ENCODE measurements at regions not wholly inside any gene's neighbourhood (a gene's known extent, or its start where the extent isn't known, plus 50 kb on each side); places are given as distances from the start of the nearest gene placed in this dataset.

DNA sequence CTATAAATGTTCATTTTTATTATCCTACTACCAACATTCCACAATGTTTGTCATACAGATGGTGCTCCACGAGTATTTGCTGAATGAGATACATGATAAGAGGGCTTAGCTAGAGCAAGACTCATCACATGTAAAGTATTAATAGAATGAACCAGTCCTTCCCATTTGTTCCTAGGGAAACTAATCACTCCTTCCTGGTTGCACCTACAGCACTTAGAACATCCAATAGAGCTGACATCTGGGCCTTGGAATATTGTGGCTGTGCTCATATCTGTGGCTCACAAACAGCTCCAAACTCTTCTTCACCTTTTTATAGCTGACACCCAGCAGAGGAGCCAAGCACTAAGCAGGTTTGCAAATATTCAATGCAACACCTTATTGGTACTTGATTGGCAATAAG, 91.9 kb upstream of the C1GALT1 start:
- no peak for TF ChIP-seq CTCF (IDR thresholded peaks at IDR 0.05; ENCODE audit: extremely low read depth, insufficient read depth, missing control alignments)
- no peak for DNase-seq (ENCODE audit: low spot score)
- in situ Hi-C loops (cut with MboI; ENCODE audit: low pct_unique_long_range_greater_than_20kb, low sequenced_read_pairs, unreplicated experiment): no loop called here

DNA sequence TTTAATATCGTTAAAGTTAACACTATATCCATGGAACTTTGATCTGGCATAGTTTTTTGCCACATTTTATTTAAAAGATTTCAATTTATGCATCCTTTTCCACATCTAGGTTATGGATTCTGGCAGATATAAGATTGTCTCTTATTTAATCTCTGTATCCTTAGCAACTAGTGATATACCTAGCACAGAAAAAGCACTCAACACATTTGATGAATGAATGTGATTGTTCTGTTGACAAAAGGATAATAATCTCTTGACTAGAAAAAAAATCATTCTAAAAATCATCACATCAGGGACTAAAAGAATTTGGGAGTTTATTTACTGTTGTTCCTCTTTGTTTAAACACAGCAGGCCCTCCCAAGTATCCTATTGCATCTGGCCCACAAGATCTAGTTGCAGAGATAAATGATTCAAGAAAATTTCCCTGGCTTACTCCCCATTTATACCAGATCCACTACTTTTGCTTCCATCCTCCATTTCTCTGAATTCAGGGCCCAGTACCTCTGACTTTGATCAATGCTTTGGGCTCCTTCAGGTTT, 84.0 kb upstream of the C1GALT1 start:
- no peak for TF ChIP-seq CTCF (IDR thresholded peaks at IDR 0.05; ENCODE audit: extremely low read depth, insufficient read depth, missing control alignments)
- no peak for DNase-seq (ENCODE audit: low spot score)
- in situ Hi-C loops (cut with MboI; ENCODE audit: low pct_unique_long_range_greater_than_20kb, low sequenced_read_pairs, unreplicated experiment): no loop called here

- no peak for DNase-seq (ENCODE audit: low spot score)
- in situ Hi-C loops (cut with MboI; ENCODE audit: low pct_unique_long_range_greater_than_20kb, low sequenced_read_pairs, unreplicated experiment): no loop called here
- no peak for TF ChIP-seq CTCF (IDR thresholded peaks at IDR 0.05; ENCODE audit: extremely low read depth, insufficient read depth, missing control alignments)
Observed at GRCh38 chr7:7099584-7100014, 82.7 kb upstream of the C1GALT1 start.

DNA sequence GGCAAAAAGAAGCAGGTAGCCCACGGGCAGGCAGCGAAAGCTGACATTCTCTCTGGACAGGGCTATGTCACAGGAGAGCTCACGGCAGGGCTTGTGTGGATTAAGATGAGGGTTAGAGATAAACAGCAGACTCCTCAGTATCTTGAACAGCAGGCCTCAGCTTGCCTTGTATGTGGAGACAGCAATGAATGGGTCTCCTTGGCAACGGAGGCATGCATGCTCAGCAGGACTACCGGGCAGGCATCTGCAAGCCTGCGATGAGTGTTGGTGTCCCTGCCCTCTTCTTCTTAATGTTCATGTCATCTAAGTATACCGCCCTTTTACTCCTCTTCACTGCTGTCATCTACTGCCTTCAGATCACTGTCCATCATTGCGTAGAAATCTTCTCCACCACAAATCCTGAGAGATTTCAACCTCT, 81.9 kb upstream of the C1GALT1 start:
- in situ Hi-C loops (cut with MboI; ENCODE audit: low pct_unique_long_range_greater_than_20kb, low sequenced_read_pairs, unreplicated experiment): no loop called here
- no peak for TF ChIP-seq CTCF (IDR thresholded peaks at IDR 0.05; ENCODE audit: extremely low read depth, insufficient read depth, missing control alignments)
- DNase-seq (ENCODE audit: low spot score): no peak

DNA sequence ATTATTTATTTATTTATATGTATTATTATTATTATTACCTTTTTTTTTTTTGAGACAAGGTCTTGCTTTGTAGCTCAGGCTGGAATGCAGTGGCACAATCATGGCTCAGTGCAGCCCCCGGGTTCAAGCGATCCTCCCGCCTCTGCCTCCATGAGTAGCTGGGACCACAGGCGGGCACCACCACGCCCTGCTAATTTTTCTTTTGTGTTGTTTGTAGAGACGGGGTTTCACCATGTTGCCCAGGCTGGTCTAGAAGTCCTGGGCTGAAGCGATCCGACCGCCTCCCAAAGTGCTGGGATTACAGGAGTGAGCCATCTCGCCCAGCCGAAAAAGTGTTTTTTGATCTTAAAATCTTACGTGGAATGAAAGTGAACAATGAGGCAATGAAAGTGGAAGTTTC, 79.4 kb upstream of the C1GALT1 start:
- no peak for TF ChIP-seq CTCF (IDR thresholded peaks at IDR 0.05; ENCODE audit: extremely low read depth, insufficient read depth, missing control alignments)
- in situ Hi-C loops (cut with MboI; ENCODE audit: low pct_unique_long_range_greater_than_20kb, low sequenced_read_pairs, unreplicated experiment): no loop called here
- no peak for DNase-seq (ENCODE audit: low spot score)

DNA sequence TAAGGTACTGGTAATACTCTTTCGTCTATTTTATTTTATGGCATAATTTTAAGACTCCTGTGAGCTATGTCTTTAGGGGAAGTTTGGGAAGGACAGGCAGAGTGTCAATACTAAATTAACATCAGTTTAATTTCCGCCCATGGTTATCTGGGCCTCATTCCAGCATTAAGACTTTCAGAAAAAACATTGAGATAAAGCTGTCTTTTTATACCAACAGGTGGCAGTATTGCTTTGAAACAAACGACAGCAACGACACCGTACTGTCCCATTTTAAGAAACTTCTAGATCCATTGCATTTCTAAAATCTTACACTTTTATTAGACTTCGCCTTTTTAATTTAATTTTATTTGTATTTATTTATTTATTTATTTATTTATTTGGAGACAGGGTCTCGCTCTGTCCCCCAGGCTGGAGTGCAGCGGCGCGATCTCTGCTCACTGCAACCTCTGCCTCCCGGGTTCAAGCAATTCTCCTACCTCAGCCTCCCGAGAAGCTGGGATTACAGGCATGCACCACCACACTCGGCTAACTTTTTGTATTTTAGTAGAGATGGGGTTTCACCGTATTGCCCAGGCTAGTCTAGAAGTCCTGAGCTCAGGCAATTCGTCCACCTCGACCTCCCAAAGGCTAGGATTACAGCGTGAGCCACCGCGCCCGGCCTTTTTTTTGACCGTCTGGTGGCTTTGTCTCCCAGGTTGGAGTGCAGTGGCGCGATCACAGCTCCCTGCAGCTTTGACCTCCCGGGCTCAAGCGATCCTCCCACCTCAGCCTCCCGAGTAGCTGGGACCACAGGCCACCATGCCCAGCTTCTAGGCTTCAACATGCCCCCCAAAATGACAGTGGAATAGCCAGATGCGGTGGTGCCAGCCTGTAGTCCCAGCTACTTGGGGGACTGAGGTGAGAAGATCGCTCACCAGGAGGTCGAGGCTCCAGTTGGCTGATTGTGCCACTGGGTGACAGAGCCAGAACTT, 78.7 kb upstream of the C1GALT1 start:
- in situ Hi-C loops (cut with MboI; ENCODE audit: low pct_unique_long_range_greater_than_20kb, low sequenced_read_pairs, unreplicated experiment): no loop called here
- TF ChIP-seq CTCF (IDR thresholded peaks at IDR 0.05; ENCODE audit: extremely low read depth, insufficient read depth, missing control alignments): peak; percentile 61
- peak; percentile 60 for DNase-seq (ENCODE audit: low spot score)
